Fibroblast of villous mesenchyme (primary cell): ENCODE measurements at regions not wholly inside any gene's neighbourhood (a gene's known extent, or its start where the extent isn't known, plus 50 kb on each side); places are given as distances from the start of the nearest gene placed in this dataset.

Source experiments
- DNase-seq: peaks from one replicate; pipeline ENCODE4 v3.0.0-alpha.2; 2010; ENCODE audit warnings: low read depth
- H3K4me3 ChIP-seq: 2 replicates; pipeline ENCODE4 v1.5.1; 2011; ENCODE audit warnings: low read depth, mild to moderate bottlenecking, low read length
- TF ChIP-seq, protein P1 (sequence below): IDR thresholded peaks from 2 replicates; pipeline ENCODE4 v1.5.1; 2012; ENCODE audit warnings: low read depth, mild to moderate bottlenecking, low read length; ENCODE audit not compliant: insufficient read depth

DNA sequence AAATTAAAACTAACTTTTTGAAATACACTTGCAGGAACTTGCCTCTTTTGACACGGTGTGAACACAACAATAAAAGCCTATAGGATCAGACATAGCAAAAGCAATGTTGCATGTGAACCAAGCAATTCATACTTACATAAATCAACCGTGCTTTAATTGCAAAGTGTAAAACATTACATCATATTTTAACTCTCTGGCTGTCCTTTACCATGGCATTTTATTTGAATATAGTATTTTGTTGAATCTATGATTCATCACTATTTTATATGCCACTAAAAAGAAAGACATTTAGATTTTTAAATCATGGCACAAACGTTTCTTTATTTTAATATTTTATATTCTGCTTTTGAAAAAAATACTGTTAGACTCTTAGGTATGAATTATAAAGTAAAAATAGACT lies 757.0 kb upstream of the KCND2 start:
- no peak for DNase-seq
- H3K4me3 ChIP-seq = no peak overlapping the region
- TF ChIP-seq, protein P1, sequence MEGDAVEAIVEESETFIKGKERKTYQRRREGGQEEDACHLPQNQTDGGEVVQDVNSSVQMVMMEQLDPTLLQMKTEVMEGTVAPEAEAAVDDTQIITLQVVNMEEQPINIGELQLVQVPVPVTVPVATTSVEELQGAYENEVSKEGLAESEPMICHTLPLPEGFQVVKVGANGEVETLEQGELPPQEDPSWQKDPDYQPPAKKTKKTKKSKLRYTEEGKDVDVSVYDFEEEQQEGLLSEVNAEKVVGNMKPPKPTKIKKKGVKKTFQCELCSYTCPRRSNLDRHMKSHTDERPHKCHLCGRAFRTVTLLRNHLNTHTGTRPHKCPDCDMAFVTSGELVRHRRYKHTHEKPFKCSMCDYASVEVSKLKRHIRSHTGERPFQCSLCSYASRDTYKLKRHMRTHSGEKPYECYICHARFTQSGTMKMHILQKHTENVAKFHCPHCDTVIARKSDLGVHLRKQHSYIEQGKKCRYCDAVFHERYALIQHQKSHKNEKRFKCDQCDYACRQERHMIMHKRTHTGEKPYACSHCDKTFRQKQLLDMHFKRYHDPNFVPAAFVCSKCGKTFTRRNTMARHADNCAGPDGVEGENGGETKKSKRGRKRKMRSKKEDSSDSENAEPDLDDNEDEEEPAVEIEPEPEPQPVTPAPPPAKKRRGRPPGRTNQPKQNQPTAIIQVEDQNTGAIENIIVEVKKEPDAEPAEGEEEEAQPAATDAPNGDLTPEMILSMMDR = no peak

DNA sequence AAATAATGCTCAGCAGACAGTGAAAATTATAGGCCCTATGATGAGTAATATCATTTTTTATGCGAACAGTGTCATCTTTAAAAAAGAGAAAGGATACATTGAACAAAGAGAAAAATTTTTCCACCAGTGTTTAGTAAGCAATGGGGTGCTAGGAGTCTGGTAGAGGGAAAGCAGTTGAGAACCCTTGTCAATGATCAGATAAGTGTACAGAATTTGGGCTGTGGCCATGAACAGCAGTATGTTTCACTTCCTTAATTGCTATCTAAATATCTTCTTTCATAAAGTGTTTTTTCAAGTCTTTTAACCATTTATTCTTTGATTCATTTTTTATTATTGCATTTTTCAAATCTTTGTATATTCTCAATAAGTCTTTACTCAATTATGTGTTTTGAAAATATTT lies 750.7 kb upstream of the KCND2 start:
- no peak for DNase-seq
- TF ChIP-seq, protein P1 = no peak
- H3K4me3 ChIP-seq = no peak overlapping the region

DNA sequence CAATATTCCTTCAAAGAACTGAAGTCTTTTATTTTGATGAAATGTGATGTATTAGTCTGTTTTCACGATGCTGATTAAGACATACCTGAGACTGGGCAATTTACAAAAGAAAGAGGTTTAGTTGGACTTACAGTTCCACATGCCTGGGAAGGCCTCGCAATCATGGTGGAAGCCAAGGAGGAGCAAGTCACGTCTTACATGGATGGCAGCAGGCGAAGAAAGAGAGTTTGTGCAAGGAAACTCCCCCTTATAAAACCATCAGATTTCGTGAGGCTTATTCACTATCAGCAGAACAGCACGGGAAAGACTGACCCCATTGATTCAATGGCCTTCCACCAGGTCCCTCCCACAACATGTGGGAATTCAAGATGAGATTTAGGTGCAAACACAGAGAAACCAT lies 750.3 kb upstream of the KCND2 start:
- TF ChIP-seq, protein P1 = no peak
- no peak for DNase-seq
- H3K4me3 ChIP-seq = no peak overlapping the region

DNA sequence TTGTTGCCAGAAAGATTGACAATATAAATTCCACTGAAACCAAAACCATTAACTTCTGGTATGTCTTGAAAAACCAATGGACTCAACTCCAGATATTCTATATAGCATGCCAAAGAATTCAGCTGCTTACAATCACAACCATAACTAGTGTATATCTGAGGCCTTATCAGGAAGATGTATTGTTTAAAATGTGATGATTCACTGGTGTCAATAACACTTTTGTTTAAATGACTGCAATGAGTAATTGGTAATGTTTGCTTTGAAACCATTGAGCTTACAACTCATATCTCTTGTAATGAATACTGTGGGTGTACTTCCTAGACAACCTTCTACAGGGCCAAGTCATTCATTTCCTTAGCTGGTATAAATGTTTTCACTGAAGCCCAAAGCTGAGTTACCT lies 727.9 kb upstream of the KCND2 start:
- no peak overlapping the region for H3K4me3 ChIP-seq
- peak; percentile 18 for DNase-seq
- TF ChIP-seq, protein P1 = no peak

DNA sequence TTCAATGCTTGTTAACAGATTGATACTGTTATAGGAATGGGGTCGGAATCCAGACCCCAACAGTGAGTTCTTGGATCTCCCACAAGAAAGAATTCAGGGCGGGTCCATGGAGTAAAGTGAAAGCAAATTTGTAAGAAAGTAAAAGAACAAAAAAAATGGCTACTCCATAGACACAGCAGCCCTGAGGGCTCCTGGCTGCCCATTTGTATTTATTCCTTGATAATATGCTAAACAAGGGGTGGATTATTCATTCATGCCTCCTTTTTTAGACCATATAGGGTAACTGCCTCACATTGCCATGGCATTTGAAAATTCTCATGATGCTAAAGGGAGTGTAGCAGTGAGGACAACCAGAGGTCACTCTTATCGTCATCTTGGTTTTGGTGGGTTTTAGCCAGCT lies 717.2 kb upstream of the KCND2 start:
- TF ChIP-seq, protein P1 = no peak
- H3K4me3 ChIP-seq = no peak overlapping the region
- no peak for DNase-seq

DNA sequence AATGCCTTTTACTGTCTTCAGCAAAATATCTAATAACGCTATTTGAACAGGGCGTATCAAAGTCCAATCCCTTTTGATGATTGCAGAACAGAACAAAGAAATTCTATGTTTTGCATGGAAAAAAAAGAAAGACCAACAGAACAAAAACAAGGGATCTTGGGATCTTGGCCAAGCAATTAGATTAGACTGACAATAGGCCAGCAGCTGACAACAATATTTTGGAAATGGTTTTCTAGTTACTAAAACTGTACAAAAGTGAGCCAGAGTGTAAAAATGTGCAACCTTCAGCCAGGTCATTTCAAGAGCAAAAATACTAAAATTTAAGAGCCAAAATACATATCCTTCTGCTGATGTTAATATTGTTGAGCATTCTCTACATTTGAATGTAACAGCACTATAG lies 716.5 kb upstream of the KCND2 start:
- no peak overlapping the region for H3K4me3 ChIP-seq
- no peak for DNase-seq
- TF ChIP-seq, protein P1 = no peak

DNA sequence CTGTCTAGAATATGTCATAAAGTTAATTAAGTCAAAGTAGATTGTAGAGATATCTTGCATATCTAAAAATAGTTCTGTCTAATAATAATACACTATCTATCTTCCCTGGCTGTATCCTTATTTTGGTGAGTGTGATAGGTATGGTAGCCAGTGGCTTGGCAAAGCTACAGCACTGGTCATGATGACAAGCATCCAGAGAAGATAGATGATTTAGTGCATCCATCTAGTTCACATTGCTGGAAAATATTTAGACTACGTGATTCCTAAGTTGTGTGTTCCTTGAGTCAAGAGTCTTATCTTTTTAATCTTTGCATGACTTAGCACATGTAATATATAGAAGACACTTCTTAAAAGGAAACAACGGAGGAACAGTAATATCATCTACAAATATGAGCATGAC lies 711.2 kb upstream of the KCND2 start:
- TF ChIP-seq, protein P1 = no peak
- DNase-seq = no peak
- H3K4me3 ChIP-seq = no peak overlapping the region
